ENCODE measurements at regions not wholly inside any gene's neighbourhood (a gene's known extent, or its start where the extent isn't known, plus 50 kb on each side); places are given as distances from the start of the nearest gene placed in this dataset.

DNA sequence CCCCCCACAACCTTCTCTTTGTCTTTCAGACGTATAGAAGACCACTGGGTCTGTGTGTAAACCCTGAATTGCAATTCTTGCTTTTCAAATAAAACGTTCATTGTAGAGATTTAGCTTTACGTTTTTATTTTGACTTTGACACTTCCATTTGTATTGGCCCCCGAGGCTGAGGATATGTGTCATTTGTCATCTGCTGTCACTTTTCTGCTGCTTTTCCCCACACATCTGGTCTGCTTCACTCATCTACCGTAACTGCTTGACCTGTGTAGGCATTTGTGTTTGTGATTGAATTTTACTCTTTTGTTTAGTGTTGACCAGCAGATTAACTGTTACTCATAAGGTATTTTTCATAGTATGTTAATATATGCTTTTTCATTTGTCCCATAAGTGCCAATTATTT lies 157.2 kb upstream of the SYT10 start:
- TF ChIP-seq POLR2A (IDR thresholded peaks at IDR 0.05; ENCODE audit: low read depth): no peak
- TF ChIP-seq, protein P1, sequence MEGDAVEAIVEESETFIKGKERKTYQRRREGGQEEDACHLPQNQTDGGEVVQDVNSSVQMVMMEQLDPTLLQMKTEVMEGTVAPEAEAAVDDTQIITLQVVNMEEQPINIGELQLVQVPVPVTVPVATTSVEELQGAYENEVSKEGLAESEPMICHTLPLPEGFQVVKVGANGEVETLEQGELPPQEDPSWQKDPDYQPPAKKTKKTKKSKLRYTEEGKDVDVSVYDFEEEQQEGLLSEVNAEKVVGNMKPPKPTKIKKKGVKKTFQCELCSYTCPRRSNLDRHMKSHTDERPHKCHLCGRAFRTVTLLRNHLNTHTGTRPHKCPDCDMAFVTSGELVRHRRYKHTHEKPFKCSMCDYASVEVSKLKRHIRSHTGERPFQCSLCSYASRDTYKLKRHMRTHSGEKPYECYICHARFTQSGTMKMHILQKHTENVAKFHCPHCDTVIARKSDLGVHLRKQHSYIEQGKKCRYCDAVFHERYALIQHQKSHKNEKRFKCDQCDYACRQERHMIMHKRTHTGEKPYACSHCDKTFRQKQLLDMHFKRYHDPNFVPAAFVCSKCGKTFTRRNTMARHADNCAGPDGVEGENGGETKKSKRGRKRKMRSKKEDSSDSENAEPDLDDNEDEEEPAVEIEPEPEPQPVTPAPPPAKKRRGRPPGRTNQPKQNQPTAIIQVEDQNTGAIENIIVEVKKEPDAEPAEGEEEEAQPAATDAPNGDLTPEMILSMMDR (IDR thresholded peaks at IDR 0.05): no peak
- no peak for TF ChIP-seq POLR2AphosphoS5 (IDR thresholded peaks at IDR 0.05)
- no peak for TF ChIP-seq EP300 (IDR thresholded peaks at IDR 0.05)

All from esophagus muscularis mucosa (tissue), 4 donors.